H9 (cell line): ENCODE measurements at regions not wholly inside any gene's neighbourhood (a gene's known extent, or its start where the extent isn't known, plus 50 kb on each side); places are given as distances from the start of the nearest gene placed in this dataset.
"Not testable (repeated sequence)": the region's sequence is repeated elsewhere in the genome, so short reads cannot be mapped to it uniquely, and the experiment has no call there.

Experiments
- DNase-seq: peaks from one replicate; pipeline ENCODE4 v3.0.0-alpha.2; 2017
- H2AFZ ChIP-seq: one replicate; pipeline ENCODE4 v1.6.1; 2013; ENCODE audit warnings: mild to moderate bottlenecking, low read length, control low read depth, moderate library complexity
- H2AK5ac ChIP-seq: 2 replicates; pipeline ENCODE4 v1.6.1; 2013; ENCODE audit warnings: low read length, control low read depth, mixed read lengths; ENCODE audit not compliant: insufficient read length
- H2BK120ac ChIP-seq: one replicate; pipeline ENCODE4 v1.6.1; 2013; ENCODE audit warnings: low read depth, mild to moderate bottlenecking, low read length, control low read depth, inconsistent platforms; ENCODE audit not compliant: poor library complexity, severe bottlenecking
- H2BK12ac ChIP-seq: 2 replicates; pipeline ENCODE4 v1.6.1; 2013; ENCODE audit warnings: low read length, control low read depth, mixed read lengths, low read depth; ENCODE audit not compliant: insufficient read length
- H2BK15ac ChIP-seq: 2 replicates; pipeline ENCODE4 v1.6.1; 2013; ENCODE audit warnings: low read depth, low read length, control low read depth
- H2BK20ac ChIP-seq: one replicate; pipeline ENCODE4 v1.6.1; 2013; ENCODE audit warnings: low read depth, mild to moderate bottlenecking, low read length, control low read depth, inconsistent platforms; ENCODE audit not compliant: poor library complexity, severe bottlenecking
- H2BK5ac ChIP-seq: 2 replicates; pipeline ENCODE4 v1.6.1; 2013; ENCODE audit warnings: low read length, control low read depth, mixed read lengths; ENCODE audit not compliant: insufficient read length
- H3K14ac ChIP-seq: 2 replicates; pipeline ENCODE4 v1.6.1; 2013; ENCODE audit warnings: low read length, control low read depth; ENCODE audit not compliant: insufficient read depth
- H3K18ac ChIP-seq: 2 replicates; pipeline ENCODE4 v1.6.1; 2013; ENCODE audit warnings: low read depth, mild to moderate bottlenecking, mixed read lengths, low read length, control low read depth; ENCODE audit not compliant: insufficient read length
- H3K23ac ChIP-seq: 2 replicates; pipeline ENCODE4 v1.6.1; 2013; ENCODE audit warnings: low read length, control low read depth, mixed read lengths, low read depth; ENCODE audit not compliant: insufficient read length
- H3K23me2 ChIP-seq: 2 replicates; pipeline ENCODE4 v1.6.1; 2013; ENCODE audit warnings: low read depth, mild to moderate bottlenecking, mixed read lengths, low read length, control low read depth; ENCODE audit not compliant: insufficient read length, poor library complexity, severe bottlenecking
- H3K27ac ChIP-seq: 2 replicates; pipeline ENCODE4 v1.5.1; 2013; ENCODE audit warnings: low read length, control low read depth, mixed read lengths, low read depth; ENCODE audit not compliant: insufficient read length
- H3K27me3 ChIP-seq: 2 replicates; pipeline ENCODE4 v1.6.1; 2013; ENCODE audit warnings: low read length, control low read depth, inconsistent platforms; ENCODE audit not compliant: insufficient read depth
- H3K4ac ChIP-seq: 2 replicates; pipeline ENCODE4 v1.6.1; 2013; ENCODE audit warnings: low read depth, mild to moderate bottlenecking, control low read depth, inconsistent platforms, low read length, moderate library complexity
- H3K4me1 ChIP-seq: 2 replicates; pipeline ENCODE4 v1.6.1; 2013; ENCODE audit warnings: low read length, control low read depth, inconsistent platforms; ENCODE audit not compliant: insufficient read depth
- H3K4me2 ChIP-seq: 2 replicates; pipeline ENCODE4 v1.6.1; 2013; ENCODE audit warnings: low read length, control low read depth, mixed read lengths; ENCODE audit not compliant: insufficient read length, insufficient read depth
- H3K56ac ChIP-seq: 2 replicates; pipeline ENCODE4 v1.6.1; 2013; ENCODE audit warnings: low read depth, mild to moderate bottlenecking, mixed read lengths, low read length, control low read depth; ENCODE audit not compliant: insufficient read length
- H3K79me1 ChIP-seq: 2 replicates; pipeline ENCODE4 v1.6.1; 2013; ENCODE audit warnings: low read depth, mild to moderate bottlenecking, moderate library complexity, low read length, control low read depth, inconsistent platforms; ENCODE audit not compliant: insufficient read depth, poor library complexity, severe bottlenecking
- H3K79me2 ChIP-seq: 2 replicates; pipeline ENCODE4 v1.6.1; 2013; ENCODE audit warnings: low read length, control low read depth, inconsistent platforms; ENCODE audit not compliant: insufficient read depth
- H3K9ac ChIP-seq: 2 replicates; pipeline ENCODE4 v1.6.1; 2013; ENCODE audit warnings: low read length, control low read depth, mixed read lengths; ENCODE audit not compliant: insufficient read length; ENCODE audit errors: extremely low read depth
- H3K9me3 ChIP-seq: one replicate; pipeline ENCODE4 v1.6.1; 2013; ENCODE audit warnings: low read depth, low read length, inconsistent platforms; ENCODE audit not compliant: control insufficient read depth
- H3T11ph ChIP-seq: one replicate; pipeline ENCODE4 v1.6.1; 2013; ENCODE audit warnings: mild to moderate bottlenecking, low read length, control low read depth, inconsistent platforms
- H4K20me1 ChIP-seq: one replicate; pipeline ENCODE4 v1.6.1; 2013; ENCODE audit not compliant: control insufficient read depth, insufficient read length, insufficient read depth
- H4K5ac ChIP-seq: 2 replicates; pipeline ENCODE4 v1.6.1; 2013; ENCODE audit warnings: low read depth, mild to moderate bottlenecking, mixed read lengths, low read length, control low read depth; ENCODE audit not compliant: insufficient read length
- H4K8ac ChIP-seq: replicated peaks from 2 replicates; pipeline ENCODE4 v1.6.1; 2013; ENCODE audit warnings: low read length, control low read depth, mixed read lengths, low read depth; ENCODE audit not compliant: insufficient read length
- H4K91ac ChIP-seq: 2 replicates; pipeline ENCODE4 v1.6.1; 2013; ENCODE audit warnings: low read depth, mild to moderate bottlenecking, moderate library complexity, mixed read lengths, low read length, control low read depth; ENCODE audit not compliant: insufficient read length
- H3K27ac Mint-ChIP-seq, 3 experiments: 2 replicates in 2 of 3; 3 replicates in 1 of 3; pipeline ENCODE4 v1.8.0; 2020 to 2021; ENCODE audit warnings: mixed read lengths in 3 of 3, mild to moderate bottlenecking in 1 of 3, moderate library complexity in 1 of 3
- H3K27me3 Mint-ChIP-seq: 2 replicates; pipeline ENCODE4 v1.8.0; 2021; ENCODE audit warnings: low read depth, mild to moderate bottlenecking, moderate library complexity, mixed read lengths
- H3K36me3 Mint-ChIP-seq, 3 experiments: 2 replicates in 2 of 3; 3 replicates in 1 of 3; pipeline ENCODE4 v1.8.0; 2020 to 2021; ENCODE audit warnings: low read depth in 3 of 3, mixed read lengths in 3 of 3; ENCODE audit not compliant: insufficient read depth in 1 of 3
- H3K4me1 Mint-ChIP-seq, 2 experiments: 2 replicates each; pipeline ENCODE4 v1.8.0; 2020; ENCODE audit warnings: mixed read lengths in 2 of 2
- H3K4me3 Mint-ChIP-seq, 2 experiments: 2 replicates in 1 of 2; 3 replicates in 1 of 2; pipeline ENCODE4 v1.8.0; 2020 to 2021; ENCODE audit warnings: mild to moderate bottlenecking in 2 of 2, mixed read lengths in 2 of 2, moderate library complexity in 1 of 2
- H3K9me3 Mint-ChIP-seq, 2 experiments: 2 replicates in 1 of 2; 3 replicates in 1 of 2; pipeline ENCODE4 v1.8.0; 2020; ENCODE audit warnings: mild to moderate bottlenecking in 2 of 2, mixed read lengths in 2 of 2, moderate library complexity in 1 of 2
- WGBS: extraction: QIAGEN DNeasy Blood & Tissue Kit; methylation state at CpG from one replicate; pipeline ENCODE4 v1.1.7; 2013; ENCODE audit warnings: missing lambda C conversion rate, low lambda C conversion rate, mixed read lengths; ENCODE audit not compliant: insufficient read length; ENCODE audit errors: extremely low coverage; 5-methylcytosine and 5-hydroxymethylcytosine counted together

- H3K27ac Mint-ChIP-seq, H2BK5ac ChIP-seq, H3K27me3 Mint-ChIP-seq, H4K5ac ChIP-seq, H3K4me3 Mint-ChIP-seq, H3K23me2 ChIP-seq, H2BK120ac ChIP-seq, H3K18ac ChIP-seq, DNase-seq, H3K79me1 ChIP-seq, H4K91ac ChIP-seq, H3K4ac ChIP-seq, H3K4me1 ChIP-seq, H2BK20ac ChIP-seq, H3K9ac ChIP-seq, H3K27ac ChIP-seq, H2AK5ac ChIP-seq, H4K8ac ChIP-seq, H3K4me1 Mint-ChIP-seq, H3K56ac ChIP-seq, H2BK12ac ChIP-seq, H2BK15ac ChIP-seq, H3K79me2 ChIP-seq, H3K23ac ChIP-seq, H2AFZ ChIP-seq, H3K4me2 ChIP-seq, H3K14ac ChIP-seq, H3T11ph ChIP-seq, H3K27me3 ChIP-seq, H4K20me1 ChIP-seq: not testable (repeated sequence)
- Mint-ChIP-seq H3K9me3 (peaks cover 77 to 90% of the 10 kb centered on the region in 2 experiments), H3K36me3 (peaks cover 0 to 19% (median 4%) of the 10 kb centered on the region in 3 experiments; a peak in 5 of 7 replicates)
- no CpG with 5 or more reads among the region's 17 CpGs for WGBS
- H3K9me3 ChIP-seq: peaks cover 24% of the 10 kb centered on the region
Observed at GRCh38 chr2:91844451-91844825, 3026.8 kb upstream of the TEKT4 start.

- not testable (repeated sequence) for H2BK15ac ChIP-seq, H2BK20ac ChIP-seq, H3K79me2 ChIP-seq, H4K20me1 ChIP-seq, H3K56ac ChIP-seq, DNase-seq, H3T11ph ChIP-seq, H3K9ac ChIP-seq, H2BK12ac ChIP-seq, H3K4me1 Mint-ChIP-seq, H3K14ac ChIP-seq, H3K4me3 Mint-ChIP-seq, H3K79me1 ChIP-seq, H3K4me2 ChIP-seq, H3K4ac ChIP-seq, H3K27ac ChIP-seq, H2AK5ac ChIP-seq, H3K23me2 ChIP-seq, H2BK5ac ChIP-seq, H4K8ac ChIP-seq, H4K5ac ChIP-seq, H2AFZ ChIP-seq, H4K91ac ChIP-seq, H3K27me3 ChIP-seq, H3K23ac ChIP-seq, H3K18ac ChIP-seq, H3K27ac Mint-ChIP-seq, H2BK120ac ChIP-seq, H3K4me1 ChIP-seq
- Mint-ChIP-seq H3K27me3 (peaks cover 11% of the 10 kb centered on the region), H3K36me3 (peaks cover 10 to 23% (median 11%) of the 10 kb centered on the region in 3 experiments), H3K9me3 (peaks cover 85 to 96% of the 10 kb centered on the region in 2 experiments)
- 100% methylated on average over 1 of the region's 3 CpGs for WGBS
- peaks cover 29% of the 10 kb centered on the region for H3K9me3 ChIP-seq
Observed at GRCh38 chr2:91846388-91846787, 3024.8 kb upstream of the TEKT4 start.
